Ovary (tissue), 3 donors: ENCODE measurements at regions not wholly inside any gene's neighbourhood (a gene's known extent, or its start where the extent isn't known, plus 50 kb on each side); places are given as distances from the start of the nearest gene placed in this dataset.

Experiments
- POLR2A ChIP-seq: fragments of 450-650 bp; IDR thresholded peaks from one replicate; pipeline ENCODE4 v1.6.1; 2017; ENCODE audit warnings: antibody characterized with exemption, mild to moderate bottlenecking, moderate library complexity
- TF ChIP-seq, protein P1 (sequence below), 3 donors: fragments of 450-650 bp in 2 of 3; fragments of 200-600 bp in 1 of 3; IDR thresholded peaks; one replicate each; pipeline versions ENCODE4 v1.5.1 to v1.8.0; 2016 to 2022; ENCODE audit warnings: antibody characterized with exemption in 3 of 3, mild to moderate bottlenecking in 1 of 3
- donor health status: DM: no; HTN: no; CAD: no.

DNA sequence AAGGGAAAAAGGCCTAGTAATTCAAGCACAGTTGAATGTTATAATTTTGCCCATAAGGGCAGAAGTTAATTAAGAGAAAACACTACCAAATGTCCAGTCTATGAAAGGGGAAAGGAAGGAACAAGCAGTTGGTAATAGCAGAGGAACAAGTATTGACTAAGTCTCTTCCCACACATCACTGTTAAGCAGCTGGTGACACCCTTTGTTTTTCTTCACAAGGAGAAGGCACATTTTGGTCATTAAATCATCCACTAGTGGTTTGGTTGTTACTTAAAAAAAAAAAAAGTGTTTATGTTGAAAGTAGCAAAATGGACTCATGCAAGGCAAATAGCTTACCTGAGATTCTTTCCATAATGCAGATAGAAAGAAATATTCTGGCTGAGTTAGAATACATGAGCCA is 321.4 kb upstream of the NECTIN3 start:
- TF ChIP-seq, protein P1, sequence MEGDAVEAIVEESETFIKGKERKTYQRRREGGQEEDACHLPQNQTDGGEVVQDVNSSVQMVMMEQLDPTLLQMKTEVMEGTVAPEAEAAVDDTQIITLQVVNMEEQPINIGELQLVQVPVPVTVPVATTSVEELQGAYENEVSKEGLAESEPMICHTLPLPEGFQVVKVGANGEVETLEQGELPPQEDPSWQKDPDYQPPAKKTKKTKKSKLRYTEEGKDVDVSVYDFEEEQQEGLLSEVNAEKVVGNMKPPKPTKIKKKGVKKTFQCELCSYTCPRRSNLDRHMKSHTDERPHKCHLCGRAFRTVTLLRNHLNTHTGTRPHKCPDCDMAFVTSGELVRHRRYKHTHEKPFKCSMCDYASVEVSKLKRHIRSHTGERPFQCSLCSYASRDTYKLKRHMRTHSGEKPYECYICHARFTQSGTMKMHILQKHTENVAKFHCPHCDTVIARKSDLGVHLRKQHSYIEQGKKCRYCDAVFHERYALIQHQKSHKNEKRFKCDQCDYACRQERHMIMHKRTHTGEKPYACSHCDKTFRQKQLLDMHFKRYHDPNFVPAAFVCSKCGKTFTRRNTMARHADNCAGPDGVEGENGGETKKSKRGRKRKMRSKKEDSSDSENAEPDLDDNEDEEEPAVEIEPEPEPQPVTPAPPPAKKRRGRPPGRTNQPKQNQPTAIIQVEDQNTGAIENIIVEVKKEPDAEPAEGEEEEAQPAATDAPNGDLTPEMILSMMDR (IDR thresholded peaks at IDR 0.05), result no peak
- TF ChIP-seq POLR2A, result no peak
